ENCODE measurements at regions not wholly inside any gene's neighbourhood (a gene's known extent, or its start where the extent isn't known, plus 50 kb on each side); places are given as distances from the start of the nearest gene placed in this dataset.

DNA sequence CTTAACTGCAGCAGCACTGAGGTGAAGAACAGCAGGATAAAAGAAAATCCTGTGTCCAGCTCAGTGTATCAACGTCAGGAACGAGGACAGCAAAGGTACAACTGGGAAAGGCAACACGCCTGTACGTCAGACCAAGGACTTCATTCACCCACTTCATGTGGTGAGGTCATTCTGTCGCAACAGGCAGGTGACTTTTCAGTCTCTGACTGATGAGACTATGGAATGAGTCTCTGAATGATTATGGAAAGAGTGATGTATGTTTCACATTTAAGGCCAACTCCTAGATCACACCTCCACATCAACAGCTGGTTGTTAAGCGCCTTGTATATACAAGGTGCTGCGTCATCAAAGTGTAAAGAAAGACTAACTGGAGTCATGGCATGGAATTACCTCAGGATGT is 297.6 kb upstream of the SP8 start:
- DNase-seq (ENCODE audit: low read depth in 2 of 3, low spot score in 1 of 3) = no peak

DNA sequence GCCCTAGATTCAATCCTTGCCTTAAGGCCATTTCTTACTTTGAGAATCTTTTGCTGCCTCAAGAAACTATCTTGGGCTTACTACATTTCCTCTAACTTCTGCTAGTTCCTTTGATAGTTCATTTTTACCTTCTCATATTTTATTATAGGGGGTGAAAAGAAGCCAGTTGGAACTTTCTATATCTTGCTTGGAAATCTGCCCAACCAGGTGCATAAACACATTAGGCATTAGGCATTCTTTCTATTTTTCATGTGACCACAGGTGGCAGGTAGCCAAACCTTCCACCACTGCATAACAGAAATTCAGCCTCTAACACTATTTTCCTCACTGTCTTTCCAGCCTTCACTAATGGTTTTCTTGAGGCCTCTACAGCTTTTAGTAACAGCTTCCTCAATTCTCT is 300.0 kb upstream of the SP8 start:
- DNase-seq (ENCODE audit: low read depth in 2 of 3, low spot score in 1 of 3) = no peak

DNA sequence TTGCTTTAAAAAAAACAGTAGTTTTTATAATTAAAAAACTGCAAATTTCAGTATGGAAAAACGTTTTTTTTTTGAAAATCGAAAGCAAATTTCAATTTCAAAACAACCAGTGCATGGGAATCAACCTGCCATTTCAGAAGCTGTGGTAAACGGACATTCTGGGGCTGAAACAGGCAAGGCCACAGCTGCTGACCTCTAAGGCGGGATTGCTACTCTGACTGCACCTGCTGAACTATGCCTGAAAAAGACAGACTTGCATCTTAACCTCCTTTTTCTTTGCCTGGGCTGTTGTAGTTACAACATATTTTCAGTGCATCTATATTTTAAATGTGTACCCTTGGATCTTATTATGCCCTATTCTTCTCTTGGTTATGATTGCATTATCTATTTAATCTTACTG is 303.0 kb upstream of the SP8 start:
- DNase-seq (ENCODE audit: low read depth in 2 of 3, low spot score in 1 of 3) = no peak

DNA sequence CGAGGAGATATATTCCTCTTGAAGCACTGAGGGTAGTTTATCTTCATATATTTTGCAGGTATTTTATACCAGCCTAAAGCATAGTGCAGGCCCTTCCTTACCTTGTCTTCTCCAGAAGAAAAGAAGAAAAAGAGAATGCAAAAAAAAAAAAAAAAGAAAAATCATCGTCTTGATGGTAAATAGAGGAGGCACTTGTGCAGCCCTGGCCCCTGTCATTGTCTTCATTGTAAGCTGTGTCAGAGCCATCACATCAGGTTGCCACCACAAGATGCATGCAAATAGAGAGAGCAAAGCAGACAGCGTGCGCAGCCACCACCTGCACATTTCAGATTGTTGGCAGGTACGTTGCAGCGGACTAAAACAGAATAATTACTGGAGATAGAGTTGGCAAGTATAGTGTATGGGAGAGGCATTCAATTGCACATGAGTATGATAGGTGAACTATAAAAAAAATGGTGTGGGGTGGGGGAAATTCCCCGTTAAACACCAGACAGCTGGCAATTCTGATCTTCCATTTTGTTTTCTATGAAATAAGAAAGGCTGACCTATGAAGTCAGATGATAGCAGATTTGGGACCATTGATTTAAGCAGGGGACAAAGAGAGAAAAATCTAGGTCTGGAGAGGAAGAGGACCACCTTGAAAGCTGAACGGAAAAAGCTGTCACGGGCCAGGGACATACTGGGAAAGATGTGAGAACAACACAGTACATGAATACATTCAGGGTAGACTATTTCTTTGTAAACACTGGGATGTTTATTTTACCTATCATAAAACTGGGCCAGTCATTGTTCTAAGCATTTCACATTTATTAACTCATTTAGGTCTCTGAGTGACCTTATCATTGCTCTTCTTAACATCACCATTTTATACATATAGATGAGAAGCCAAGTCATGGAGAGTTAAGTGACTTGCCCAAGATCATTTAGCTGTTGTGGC is 306.3 kb upstream of the SP8 start:
- DNase-seq (ENCODE audit: low read depth in 2 of 3, low spot score in 1 of 3) = no peak

DNA sequence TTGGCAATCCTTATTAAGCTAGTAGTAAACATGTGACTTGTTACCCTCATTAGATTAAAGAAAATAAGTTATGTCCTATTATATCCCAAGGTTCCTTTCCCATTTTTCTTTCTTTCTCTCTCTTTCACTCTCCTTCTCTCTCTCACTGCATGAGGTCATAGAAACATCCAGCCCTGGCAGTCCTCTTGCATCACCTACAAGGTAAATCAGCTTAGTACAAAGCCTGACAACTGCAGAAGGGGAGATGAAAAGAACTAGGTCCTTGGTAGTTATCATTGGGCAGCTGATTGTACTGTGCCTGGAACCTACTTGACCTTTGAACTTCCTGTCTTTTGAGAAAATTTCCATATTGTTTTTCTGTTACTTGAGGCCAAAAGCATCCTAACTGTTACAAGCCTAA is 307.9 kb upstream of the SP8 start:
- no peak for DNase-seq (ENCODE audit: low read depth in 2 of 3, low spot score in 1 of 3)

DNA sequence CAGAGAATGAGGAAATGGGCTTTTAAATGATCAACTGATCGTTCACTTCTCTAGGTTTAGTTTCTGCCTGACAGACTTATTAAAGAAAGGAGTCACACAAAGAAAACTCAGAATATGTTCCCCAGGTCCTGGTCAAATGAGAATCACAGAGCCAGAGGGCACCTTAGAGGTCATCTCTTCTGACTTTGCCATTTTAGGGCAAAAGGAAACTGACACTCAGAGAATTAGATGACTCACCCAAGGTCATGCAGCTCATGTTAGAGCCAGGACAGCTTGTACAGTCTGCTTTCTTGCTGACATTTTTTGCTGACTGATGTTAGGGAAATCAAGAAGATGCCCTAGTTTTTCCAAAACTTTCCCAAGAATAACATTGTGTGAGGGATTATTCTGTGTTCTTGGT is 312.7 kb upstream of the SP8 start:
- DNase-seq (ENCODE audit: low read depth in 2 of 3, low spot score in 1 of 3) = no peak

DNA sequence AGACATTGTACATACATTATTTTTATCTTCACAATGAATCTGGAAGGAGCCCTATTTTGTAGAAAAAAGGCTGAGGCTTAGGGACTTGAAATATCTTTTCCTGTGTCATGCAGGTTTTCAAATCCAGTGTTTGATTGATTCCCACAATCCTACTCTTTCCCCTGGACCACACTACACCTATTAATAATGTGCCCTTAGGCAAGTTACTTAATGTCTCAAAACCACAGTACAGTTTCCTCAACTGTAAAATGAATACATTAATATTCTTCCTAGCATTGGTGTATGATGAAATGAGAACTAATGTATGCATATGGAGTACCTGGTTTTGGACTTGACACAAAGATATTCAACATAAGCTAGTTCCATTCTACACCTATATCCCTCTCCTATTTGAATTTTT is 313.3 kb upstream of the SP8 start:
- DNase-seq (ENCODE audit: low read depth in 2 of 3, low spot score in 1 of 3) = no peak

DNA sequence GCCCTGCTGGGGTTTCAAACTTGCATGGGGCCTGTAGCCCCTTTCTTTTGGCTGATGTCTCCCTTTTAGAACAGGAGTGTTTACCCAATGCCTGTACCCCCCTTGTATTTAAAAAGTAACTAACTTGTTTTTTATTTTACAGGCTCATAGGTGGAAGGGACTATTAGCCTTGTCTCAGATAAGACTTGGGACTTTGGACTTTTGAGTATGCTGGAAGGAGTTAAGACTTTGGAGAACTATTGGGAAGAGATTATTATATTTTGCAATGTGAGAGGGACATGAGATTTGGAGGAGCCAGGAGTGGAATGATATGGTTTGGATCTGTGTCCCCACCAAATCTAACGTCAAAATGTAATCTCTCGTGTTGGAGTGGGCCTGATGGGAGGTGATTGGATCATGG is 314.9 kb upstream of the SP8 start:
- no peak for DNase-seq (ENCODE audit: low read depth in 2 of 3, low spot score in 1 of 3)

DNA sequence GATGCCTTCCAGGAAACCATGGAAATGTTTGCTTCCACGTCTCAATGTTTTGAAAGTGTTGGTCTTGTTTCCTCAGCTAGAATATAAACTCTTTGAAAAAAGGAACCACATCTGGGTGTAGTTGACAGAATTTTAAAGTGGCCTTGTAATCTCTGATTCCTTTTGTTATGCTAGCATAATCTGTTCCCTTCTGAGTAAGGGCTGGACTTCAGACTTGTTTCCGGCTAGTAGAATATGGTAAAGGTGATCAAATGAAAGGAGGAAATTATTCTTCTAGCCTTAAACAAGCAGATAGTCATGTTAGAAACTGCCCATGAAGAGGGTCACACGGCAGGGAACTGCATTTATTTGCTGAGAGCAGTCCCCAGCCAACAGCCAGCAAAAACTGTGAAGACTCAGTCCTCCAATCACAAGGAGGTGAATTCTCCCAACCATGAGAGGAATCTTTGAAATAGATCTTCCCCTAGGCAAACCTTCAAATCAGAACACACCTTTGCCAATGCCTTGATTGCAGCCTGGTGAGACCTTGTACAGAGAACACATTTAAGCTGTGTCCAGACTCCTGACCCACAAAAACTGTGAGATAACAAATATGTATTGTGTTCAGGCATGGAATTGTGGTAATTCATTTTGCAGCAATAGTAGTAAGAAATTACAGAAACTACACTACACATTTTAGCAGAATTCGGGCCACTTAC is 316.9 kb upstream of the SP8 start:
- no peak for DNase-seq (ENCODE audit: low read depth in 2 of 3, low spot score in 1 of 3)

DNA sequence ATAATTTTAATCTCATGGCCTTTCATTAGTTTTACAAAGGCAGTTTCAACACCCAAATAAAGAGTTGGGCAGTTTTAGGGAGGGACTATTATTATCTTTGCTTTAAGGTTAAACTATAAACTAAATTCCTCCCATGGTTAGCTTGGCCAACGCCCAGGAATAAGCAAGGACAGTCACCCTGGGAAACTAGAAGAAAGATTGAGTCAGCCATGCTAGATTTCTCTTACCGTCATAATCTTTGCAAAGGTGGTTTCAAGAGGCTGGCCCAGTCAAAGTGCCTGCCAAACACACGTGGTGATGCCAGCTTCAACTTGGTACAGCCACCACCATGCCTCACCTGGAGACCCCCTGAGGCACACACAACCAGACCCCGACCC is 317.4 kb upstream of the SP8 start:
- no peak for DNase-seq (ENCODE audit: low read depth in 2 of 3, low spot score in 1 of 3)

DNA sequence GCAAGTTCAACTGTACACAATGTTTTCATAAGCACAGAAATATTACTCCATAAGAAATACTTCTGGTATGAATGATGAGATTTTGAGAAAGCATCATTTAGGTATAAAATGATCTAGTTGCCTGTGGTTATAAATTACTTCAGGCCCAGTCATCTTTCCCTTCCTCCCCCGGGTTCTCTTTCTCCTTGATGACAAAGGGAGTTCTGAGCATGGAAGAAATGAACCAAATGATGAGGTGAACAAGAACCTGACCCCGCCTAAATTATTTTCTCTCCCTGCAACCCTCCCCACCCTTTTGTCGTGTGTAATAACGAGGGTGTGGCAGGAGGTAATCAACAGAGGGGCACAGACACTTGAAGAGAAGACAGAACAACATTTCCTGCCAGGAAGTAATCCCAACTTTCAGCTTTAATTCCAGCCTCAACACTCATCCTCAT is 319.6 kb upstream of the SP8 start:
- no peak for DNase-seq (ENCODE audit: low read depth in 2 of 3, low spot score in 1 of 3)

DNA sequence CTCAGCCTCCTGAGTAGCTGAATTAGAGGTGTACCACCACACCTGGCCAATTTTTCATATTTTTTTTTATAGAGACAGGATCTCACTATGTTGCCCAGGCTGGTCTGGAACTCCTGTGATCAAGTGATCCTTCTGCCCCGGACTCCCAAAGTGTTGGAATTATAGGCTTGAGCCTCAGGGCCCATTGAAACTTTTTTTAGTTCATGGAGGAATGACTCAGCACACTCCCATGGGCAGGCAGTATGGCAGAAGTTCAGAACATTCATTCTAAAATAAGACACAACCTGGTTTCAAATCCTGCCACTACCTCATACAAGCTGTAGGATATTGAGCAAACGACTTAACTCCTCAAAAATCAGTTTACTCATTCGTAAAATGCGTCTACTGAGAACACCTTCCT is 320.4 kb upstream of the SP8 start:
- no peak for DNase-seq (ENCODE audit: low read depth in 2 of 3, low spot score in 1 of 3)

DNA sequence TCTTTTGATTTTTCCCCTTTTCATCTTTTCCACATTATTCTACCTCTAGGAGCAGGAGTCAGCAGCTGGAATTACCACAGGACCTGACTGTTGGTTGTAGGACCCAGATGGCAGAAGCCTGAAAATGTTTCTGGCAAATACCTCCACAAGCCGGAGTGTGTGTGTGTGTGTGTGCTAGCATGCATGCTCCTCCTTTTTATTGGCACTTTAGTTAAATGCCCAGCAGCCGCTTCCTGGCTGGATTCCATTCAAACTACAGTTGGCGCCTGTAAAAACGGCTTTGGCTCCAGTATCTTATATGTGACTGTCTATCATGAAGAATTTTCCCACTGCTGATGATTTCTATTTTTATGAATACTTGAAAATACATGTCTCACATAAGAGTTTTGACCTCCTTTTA is 319.7 kb upstream of the SP4 start:
- DNase-seq (ENCODE audit: low read depth in 2 of 3, low spot score in 1 of 3) = no peak

DNA sequence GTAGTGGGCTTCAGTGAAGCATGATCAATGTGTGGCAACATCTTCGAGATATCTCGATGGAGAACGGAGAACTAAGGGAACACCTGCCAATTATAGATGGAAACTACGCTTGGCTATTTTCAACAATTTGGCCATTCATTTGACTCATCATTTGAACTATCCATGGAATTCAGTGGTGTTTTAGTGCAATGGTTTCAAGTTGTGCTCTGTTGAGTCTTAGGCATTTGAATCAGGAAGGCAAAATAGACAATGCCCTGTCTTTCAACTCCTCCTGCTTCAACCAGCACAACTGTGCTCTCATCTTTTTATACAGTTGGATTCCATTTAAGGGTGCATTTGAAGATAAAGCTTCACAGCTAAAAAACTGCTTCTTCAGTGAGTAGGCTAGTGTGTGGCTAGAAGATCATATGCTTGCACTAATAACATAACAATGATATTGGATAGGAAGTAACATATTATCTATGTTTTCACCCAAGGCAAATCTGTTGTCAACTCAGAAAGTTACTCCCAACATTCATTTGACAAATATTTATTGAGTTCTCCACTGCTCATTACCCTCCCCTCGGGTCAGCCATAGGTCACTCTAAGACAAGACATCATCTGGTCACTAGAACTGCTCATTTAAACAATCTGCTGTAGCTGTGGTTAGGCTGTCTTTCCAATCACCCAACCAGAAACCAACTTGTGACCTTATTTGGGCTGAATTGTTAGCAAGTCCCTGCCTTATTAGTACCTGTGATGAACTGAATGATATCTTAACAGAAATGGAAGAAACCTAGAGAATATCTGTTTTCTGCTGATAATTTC is 314.1 kb upstream of the SP4 start:
- no peak for DNase-seq (ENCODE audit: low read depth in 2 of 3, low spot score in 1 of 3)

DNA sequence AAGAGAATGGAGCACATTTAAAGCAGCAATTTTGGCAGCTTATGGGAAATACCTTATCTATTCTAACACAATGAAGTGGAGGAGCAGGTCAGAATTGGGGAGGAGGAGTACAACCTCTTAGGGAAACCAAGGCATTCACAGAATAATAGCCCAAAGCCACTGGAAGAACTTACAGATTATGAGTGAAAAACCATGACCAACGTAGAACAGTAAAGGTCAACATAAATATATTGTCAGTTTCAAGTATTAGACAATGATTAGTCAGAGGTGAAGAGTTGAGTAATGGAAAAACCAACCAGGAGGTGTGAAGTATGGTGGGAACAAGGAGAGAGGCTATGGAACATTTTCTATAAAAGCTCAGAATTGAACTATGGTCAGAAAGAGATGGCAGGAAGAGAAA is 304.3 kb upstream of the SP4 start:
- DNase-seq (ENCODE audit: low read depth in 2 of 3, low spot score in 1 of 3) = no peak

DNA sequence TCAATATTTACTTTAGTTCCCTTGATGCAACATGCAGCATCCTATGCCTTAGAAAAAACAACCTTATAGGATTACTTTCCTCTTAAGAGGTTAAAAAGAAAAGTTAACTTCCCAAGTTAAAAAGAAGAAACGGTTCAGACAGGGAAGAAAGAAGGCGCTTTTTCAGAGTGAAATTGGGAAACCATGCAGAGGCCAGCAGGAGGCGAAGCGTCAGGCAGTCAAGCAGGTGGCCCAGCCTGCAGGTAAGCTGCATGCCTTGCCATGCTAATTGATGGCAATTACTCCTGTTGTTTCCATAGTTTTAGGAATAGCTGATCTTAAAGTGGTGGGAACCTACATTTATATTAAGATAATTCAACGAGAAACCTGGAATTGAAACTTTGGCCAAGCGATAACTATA is 302.6 kb upstream of the SP4 start:
- DNase-seq (ENCODE audit: low read depth in 2 of 3, low spot score in 1 of 3) = no peak

DNA sequence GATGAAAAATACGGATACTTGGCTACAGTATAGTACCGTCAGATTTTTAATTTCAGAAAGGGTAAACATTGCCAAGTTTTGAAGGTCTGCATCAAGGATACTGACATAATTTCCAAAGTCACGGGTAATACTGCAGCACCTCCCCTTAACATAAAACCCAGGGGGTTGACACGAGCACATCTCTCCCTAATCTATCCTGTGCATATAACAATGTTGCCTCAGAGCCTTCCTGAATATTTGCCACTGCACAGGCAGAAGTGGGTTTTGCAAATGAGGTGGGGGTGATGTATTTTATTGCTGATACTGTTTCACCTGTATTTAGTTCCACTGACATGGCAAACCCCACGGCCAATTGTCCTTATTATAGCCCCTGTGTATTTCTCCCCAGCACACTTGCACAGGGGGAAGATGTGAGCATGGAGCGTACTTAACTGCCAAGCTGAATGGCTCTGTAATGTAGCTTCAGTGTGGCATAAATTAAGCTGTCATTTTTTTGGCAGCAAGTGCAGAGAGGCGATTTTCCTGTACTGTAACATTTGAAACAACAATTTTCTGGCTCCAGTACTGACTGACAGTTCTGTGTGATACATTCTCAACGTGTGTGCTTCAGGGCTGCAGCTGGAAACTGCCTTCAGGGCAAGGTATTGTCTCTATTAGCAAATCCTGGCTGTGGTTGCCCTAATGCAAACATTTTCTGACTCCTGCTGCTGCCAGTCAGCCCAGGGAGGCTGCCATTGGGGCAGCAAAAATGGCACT is 299.6 kb upstream of the SP4 start:
- no peak for DNase-seq (ENCODE audit: low read depth in 2 of 3, low spot score in 1 of 3)

DNA sequence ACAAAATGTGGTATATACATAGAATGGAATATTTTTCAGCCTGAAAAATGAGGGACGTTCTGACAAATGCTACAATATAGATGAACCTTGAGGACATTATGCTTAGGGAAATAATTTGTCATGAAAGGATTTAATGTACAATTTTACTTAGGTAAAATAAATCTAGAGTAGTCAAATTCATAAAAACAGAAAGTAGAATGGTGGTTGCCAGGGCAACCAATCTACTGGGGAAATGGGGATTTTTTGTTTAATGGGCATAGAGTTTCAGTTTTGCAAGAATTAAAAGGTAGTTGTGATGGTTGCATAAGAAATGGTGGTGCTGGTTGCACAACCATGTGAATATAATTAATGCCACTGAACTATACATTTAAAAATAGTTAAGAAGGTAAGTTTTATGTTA is 296.0 kb upstream of the SP4 start:
- no peak for DNase-seq (ENCODE audit: low read depth in 2 of 3, low spot score in 1 of 3)

DNA sequence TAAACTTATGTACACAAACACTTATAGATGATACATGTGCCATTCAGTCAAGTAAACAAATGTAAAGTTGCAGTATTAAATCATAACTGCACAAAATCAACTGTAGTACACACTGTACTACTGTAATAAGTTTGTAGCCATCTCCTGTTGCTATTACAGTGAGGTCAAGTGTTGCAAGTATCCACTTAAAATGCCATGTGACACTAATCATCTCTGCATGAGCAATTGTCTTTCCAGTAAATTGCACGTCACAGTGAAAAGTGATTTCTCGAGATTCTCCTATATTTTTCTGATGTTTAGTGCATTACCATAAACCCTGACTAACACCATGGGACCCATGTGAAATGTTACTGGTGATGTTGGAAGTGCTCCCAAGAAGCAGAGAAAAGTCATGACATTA is 293.3 kb upstream of the SP4 start:
- no peak for DNase-seq (ENCODE audit: low read depth in 2 of 3, low spot score in 1 of 3)

DNA sequence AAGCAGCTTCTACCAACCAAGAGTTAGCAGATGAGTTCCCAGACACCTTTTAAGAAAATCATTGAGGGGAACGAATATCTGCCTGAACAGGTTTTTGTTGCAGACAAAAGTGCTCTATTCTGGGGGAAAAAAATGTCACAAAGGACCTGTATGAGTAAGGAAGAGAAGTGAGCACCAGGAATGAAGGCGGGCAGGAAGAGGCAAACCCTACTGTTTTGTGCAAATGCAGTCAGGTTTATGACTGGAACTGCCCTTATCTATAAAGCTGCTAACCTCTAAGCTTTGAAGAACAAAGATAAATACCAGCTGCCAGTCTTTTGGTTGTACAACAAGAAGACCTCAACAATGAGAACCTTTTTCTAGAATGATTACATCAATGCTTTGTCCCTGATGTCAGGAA is 292.4 kb upstream of the SP4 start:
- no peak for DNase-seq (ENCODE audit: low read depth in 2 of 3, low spot score in 1 of 3)

DNA sequence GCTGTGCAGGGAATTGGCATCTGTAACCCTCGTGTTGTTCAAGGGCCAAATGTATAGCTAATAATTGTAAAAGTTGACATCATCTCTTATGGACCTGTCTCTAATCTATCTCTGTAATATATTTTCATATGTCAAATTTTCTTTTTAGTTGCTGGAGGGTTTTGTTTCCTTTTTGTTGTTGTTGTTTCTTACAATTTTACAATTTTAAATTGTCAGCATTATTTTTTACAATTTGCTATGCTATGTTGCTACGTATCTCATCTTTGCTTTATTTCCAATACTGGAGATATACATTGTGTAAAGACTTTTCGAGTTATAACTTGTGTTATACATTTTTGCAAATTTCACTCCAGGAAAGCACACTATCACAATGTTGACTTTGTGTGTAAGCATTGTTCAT is 290.2 kb upstream of the SP4 start:
- DNase-seq (ENCODE audit: low read depth in 2 of 3, low spot score in 1 of 3) = no peak

Data from stimulated activated CD4-positive, alpha-beta T cell treated with anti-CD3 and anti-CD28 coated beads, Interleukin-12 subunit alpha, Interleukin-12 subunit beta, amount 100 ng/mL, for 48 hours (primary cell).